GM21723 (cell line): ENCODE measurements at regions not wholly inside any gene's neighbourhood (a gene's known extent, or its start where the extent isn't known, plus 50 kb on each side); places are given as distances from the start of the nearest gene placed in this dataset.

Source experiments
- ATAC-seq: cut with Tn5 transposase; IDR thresholded peaks from one replicate; pipeline ENCODE4 v1.9.1; 2021; ENCODE audit warnings: mild to moderate bottlenecking, moderate library complexity; ENCODE audit not compliant: unreplicated experiment

- ATAC-seq: no peak
These were observed 55.4 kb upstream of the SCEL start for GRCh38 chr13:77480066-77480465.

DNA sequence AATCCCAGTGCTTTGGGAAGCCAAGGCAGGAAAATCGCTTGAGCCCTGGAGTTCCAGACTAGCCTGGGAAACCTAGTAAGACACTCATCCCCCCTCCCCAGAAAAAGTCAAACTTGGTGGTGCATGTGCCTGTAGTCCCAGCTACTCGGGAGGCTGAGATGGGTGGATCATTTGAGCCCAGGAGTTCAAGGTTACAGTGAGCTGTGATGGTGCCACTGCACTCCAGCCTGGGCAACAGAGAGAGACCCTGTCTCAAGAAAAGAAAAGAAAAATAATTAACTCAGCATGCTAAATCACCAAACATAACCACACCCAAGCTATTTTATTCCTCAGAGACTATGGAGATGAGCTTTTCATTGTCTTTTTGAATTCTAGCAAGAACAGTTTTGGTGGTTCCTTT is 56.2 kb upstream of the SCEL start:
- ATAC-seq: no peak

GRCh38 chr13:77477299-77477848 is 58.1 kb upstream of the SCEL start:
- ATAC-seq: peak; percentile 9

DNA sequence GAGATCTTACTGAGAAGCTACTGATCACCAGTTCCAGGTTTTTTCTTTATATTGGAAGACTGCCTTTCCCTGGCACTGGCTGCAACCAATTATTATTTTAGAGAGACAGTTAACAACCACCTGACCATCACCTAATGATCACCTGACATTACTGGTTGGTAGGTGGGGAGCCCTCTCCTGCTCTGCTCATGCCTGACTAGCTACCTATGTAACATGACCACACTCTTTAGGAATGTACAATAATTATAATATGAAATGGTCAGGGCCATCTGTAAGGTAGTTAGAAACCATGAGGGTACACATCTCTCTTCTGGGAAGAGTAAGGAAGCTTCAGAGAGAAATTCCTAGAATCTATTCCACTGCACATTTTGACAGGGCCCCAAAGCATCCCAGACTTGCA is 59.0 kb upstream of the SCEL start:
- no peak for ATAC-seq

GRCh38 chr13:77475345-77476084 is 60.0 kb upstream of the SCEL start:
- no peak for ATAC-seq

- no peak for ATAC-seq
These were observed 64.5 kb upstream of the SCEL start for GRCh38 chr13:77470986-77471385.

- no peak for ATAC-seq
These were observed 68.6 kb upstream of the SCEL start for GRCh38 chr13:77466753-77467422.

- no peak for ATAC-seq
These were observed 69.8 kb upstream of the SCEL start for GRCh38 chr13:77465603-77466195.

GRCh38 chr13:77460195-77460594 is 75.3 kb upstream of the SCEL start:
- ATAC-seq: peak; percentile 93

DNA sequence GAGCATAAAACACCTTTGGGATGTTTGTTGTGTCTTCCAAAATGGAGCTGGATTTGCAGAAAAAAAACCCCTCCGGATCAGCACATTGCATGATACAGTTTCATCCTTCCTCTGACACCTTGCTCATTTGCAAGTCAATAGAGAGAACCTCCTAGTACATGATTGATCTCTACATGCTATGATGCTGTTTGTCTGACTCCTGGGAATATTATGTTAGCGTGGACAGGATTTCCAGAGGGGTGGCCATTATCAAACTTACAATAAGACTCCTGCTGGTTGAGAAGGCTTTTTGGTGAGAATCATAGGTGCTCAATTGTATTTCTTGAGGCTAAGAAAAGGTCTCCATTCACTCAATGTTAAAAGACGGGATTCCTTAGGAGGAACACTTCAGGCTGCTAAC is 75.9 kb upstream of the SCEL start:
- ATAC-seq: no peak

DNA sequence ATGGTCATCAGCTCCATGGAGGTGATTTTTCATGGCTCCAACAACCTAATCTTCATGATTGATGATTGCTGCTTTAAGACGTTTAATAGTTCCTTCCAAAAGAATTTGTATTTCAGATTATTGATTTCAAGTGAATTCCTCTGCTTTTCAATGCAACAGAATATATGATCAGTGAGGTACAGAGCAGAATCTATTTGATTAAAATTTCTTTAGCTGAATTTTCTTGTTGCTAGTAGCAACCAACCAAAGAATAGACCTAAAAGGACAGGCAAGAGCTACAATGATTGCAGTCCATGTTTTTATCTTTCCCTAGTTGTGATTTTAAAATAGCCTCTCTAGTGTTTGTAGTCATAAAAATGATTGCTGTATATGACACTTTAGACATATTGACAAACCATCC is 76.8 kb upstream of the SCEL start:
- ATAC-seq: no peak

- no peak for ATAC-seq
These were observed 77.5 kb upstream of the SCEL start for GRCh38 chr13:77457966-77458365.

- no peak for ATAC-seq
These were observed 79.2 kb upstream of the SCEL start for GRCh38 chr13:77456271-77456670.

- no peak for ATAC-seq
These were observed 86.2 kb upstream of the SCEL start for GRCh38 chr13:77449265-77449664.

DNA sequence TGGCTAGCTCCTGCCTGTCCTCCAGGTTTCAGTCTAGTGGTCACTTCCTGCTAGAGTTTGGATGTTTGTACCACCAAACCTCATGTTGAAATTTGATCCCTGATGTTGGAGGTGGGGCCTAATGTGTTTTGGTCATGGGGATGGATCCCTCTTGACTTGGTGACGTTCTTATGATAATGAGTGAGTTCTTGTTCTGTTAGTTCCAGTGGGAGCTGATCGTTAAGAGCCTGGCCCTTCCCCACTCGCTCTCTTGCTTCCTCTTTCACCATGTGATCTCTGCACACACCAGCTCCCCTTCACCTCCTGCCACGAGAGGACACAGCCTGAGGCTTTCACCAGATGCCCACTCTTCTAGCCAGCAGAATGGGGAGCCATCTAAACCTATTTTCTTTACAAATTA is 86.8 kb upstream of the SCEL start:
- ATAC-seq: no peak

- no peak for ATAC-seq
These were observed 92.0 kb upstream of the SCEL start for GRCh38 chr13:77443511-77443910.

GRCh38 chr13:77437267-77437666 is 98.2 kb upstream of the SCEL start:
- ATAC-seq: no peak

DNA sequence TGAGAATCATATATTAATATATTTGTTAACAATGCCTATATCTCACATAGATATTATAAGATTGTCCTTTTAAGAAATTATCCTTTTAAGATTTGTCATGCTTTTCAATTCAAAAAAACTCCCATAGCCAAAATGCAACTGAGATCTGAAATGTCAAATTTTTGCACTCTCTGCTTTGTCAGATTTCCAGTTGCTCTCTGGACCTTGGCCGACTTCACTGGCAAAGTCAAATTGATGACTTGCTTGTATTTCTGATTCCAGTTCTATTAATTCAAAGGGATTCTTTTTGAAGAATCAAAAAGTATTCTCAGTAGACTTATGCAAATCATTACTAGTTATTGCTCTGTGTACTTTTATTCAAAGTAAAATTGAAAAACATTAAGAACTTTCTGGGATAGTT is 101.2 kb upstream of the SCEL start:
- no peak for ATAC-seq

- no peak for ATAC-seq
These were observed 104.1 kb upstream of the SCEL start for GRCh38 chr13:77431449-77431848.

GRCh38 chr13:77430377-77430951 is 103.6 kb upstream of the MYCBP2 start:
- ATAC-seq: peak; percentile 34

DNA sequence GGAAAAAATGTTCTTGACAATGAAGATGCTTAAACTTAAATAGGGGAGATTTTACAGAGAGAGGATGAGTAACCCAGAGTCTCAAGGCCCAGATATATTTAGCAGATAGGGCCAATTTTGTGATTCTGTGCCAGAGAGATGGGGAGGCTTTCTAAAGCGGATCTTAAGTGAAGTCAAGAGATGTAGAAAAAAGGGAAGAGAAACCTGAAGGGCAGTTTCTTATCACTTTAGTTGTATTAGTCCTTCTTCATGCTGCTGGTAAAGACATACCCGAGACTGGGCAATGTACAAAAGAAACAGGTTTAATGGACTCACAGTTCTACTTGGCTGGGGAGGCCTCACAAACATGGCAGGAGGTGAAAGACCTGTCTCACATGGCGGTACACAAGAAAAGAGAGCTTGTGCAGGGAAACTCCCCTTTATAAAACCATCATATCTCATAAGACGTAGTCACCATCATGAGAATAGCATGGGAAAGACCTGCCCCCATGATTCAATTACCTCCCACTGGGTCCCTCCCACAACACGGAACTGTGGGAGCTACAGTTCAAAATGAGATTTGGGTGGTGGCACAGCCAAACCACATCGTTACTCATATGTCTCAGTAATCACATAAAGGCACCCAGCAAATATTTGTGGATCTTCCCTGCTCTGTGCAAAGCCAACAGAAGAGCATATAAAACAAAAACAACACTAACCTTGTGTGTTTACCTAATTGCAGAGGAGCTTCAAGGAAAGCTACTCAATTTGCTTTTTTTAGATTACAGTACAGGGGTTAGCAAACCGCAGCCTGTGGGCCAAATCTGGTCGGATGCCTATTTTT is 102.6 kb upstream of the MYCBP2 start:
- peak; percentile 83 for ATAC-seq
